ENCODE measurements at regions not wholly inside any gene's neighbourhood (a gene's known extent, or its start where the extent isn't known, plus 50 kb on each side); places are given as distances from the start of the nearest gene placed in this dataset.

DNA sequence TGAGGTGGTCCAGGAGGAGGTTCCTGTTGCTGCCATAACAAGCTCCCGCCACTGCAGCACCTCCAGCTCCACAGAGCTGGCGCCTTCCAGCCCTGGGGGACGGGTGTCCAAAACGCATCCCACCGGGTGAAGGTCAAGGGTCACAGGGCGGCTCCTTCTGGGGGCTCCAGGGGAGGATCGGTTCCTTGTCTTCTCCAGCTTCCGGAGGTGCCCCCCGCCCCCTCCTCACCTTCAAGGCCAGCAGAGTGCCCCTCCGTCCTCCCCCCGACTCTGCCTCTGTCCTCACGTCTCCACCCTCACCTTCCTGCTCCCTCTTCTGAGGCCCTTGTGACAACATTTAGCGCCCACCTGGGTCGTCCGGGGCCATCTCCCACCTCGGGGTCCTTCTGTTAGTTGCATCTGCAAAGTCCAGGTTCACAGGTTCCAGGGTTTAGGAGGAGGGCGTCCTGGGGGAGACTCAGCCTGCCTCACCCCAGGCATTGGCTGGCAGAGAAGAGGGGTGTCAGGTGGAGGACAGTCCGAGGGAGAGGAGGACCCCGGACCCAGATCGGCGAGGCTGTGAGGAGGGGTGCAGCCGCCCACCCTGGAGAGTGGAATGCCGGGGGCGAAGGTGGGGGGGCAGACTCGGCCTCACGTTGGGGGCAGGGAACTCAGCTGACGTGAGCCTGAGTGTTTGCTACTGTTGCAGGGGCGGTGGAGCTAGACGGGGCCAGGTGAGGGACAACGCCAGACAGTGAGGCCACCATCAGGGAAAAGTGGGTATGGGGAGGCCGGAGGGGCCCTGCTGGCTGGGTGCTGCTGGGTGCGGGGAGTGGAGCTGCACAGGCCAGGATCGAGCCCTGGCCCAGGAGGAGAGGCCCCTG is 205.5 kb upstream of the C14orf180 start:
- intact Hi-C loops (cut with micrococcal nuclease) = no loop called here
- no peak overlapping the region for H3K27ac ChIP-seq (ENCODE audit: extremely low read depth, low read depth, low read length)
- H3K4me1 ChIP-seq (replicated peaks in 1 of 2; ENCODE audit: control insufficient read depth in 2 of 2, insufficient read depth in 2 of 2, low read length in 2 of 2) = no peaks in the 10 kb centered on the region
- no peaks in the 10 kb centered on the region for H3K79me2 ChIP-seq (ENCODE audit: control insufficient read depth, insufficient read depth, low read length)
- ChIA-PET POLR2A (no interaction called here), CTCF (ENCODE audit: low intra/inter-chr PET ratio) (no interaction called here)
- WGBS (ENCODE audit: insufficient coverage, low coverage, missing lambda C conversion rate) = under 1% methylated on average over 17 of the region's 33 CpGs
- H3K9ac ChIP-seq (ENCODE audit: insufficient read depth in 1 of 2, low read depth in 2 of 2, low read length in 2 of 2) = no peak overlapping the region
- H2AFZ ChIP-seq (ENCODE audit: low read depth, low read length) = no peak overlapping the region
- DNase-seq (ENCODE audit: extremely low read depth in 1 of 4, low spot score in 3 of 4) (no peak), FAIRE-seq (no peak), ATAC-seq (no peak)
- H3K4me3 ChIP-seq = no peak overlapping the region
- in situ Hi-C loops (cut with MboI) = no loop called here
- peaks cover 0 to 29% of the 10 kb centered on the region in 2 experiments; a peak in 2 of 5 replicates for H3K27me3 ChIP-seq (ENCODE audit: control insufficient read depth in 2 of 2, insufficient read depth in 2 of 2, low read length in 2 of 2)
- no peaks in the 10 kb centered on the region for H3K9me3 ChIP-seq (replicated peaks; ENCODE audit: control insufficient read depth, insufficient read depth, low read depth, low read length)
- no peaks in the 10 kb centered on the region for H3K36me3 ChIP-seq (ENCODE audit: control insufficient read depth, insufficient read depth, low read length)
- no TSS peak for BruUV-seq (replicated peaks)
- no peak overlapping the region for H3K4me2 ChIP-seq (ENCODE audit: insufficient read depth, low read length)
- H3K9me1 ChIP-seq (ENCODE audit: control insufficient read depth, insufficient read depth, low read length) = no peaks in the 10 kb centered on the region
- no peaks in the 10 kb centered on the region; the same call in 1 of the 2 replicates for H4K20me1 ChIP-seq (replicated peaks; ENCODE audit: control insufficient read depth, insufficient read depth, low read length)
- TF ChIP-seq, protein P1, sequence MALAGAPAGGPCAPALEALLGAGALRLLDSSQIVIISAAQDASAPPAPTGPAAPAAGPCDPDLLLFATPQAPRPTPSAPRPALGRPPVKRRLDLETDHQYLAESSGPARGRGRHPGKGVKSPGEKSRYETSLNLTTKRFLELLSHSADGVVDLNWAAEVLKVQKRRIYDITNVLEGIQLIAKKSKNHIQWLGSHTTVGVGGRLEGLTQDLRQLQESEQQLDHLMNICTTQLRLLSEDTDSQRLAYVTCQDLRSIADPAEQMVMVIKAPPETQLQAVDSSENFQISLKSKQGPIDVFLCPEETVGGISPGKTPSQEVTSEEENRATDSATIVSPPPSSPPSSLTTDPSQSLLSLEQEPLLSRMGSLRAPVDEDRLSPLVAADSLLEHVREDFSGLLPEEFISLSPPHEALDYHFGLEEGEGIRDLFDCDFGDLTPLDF (CRISPR knock-in tag; IDR thresholded peaks at IDR 0.05) = no peak
- TF ChIP-seq TAF1 (IDR thresholded peaks at IDR 0.05; ENCODE audit: control insufficient read depth, extremely low read depth, insufficient read depth, low read length, severe bottlenecking) (no peak), TSC22D4 (tag; IDR thresholded peaks at IDR 0.05) (no peak), MCM7 (IDR thresholded peaks at IDR 0.05) (no peak), ERF (CRISPR knock-in tag; IDR thresholded peaks at IDR 0.05) (no peak), NFYB (IDR thresholded peaks at IDR 0.05; ENCODE audit: extremely low read depth, insufficient read length) (no peak), PURB (CRISPR knock-in tag; IDR thresholded peaks at IDR 0.05; ENCODE audit: low read depth) (no peak), ZNF764 (CRISPR knock-in tag; IDR thresholded peaks at IDR 0.05; ENCODE audit: low read depth) (no peak), HNRNPK (IDR thresholded peaks at IDR 0.05; ENCODE audit: low read depth, low read length, poor library complexity, severe bottlenecking) (no peak), CBFA2T3 (IDR thresholded peaks at IDR 0.05) (no peak), ETV6 (IDR thresholded peaks at IDR 0.05; ENCODE audit: borderline replicate concordance in 1 of 2, low read depth in 2 of 2, low read length in 1 of 2) (no peak), ETV6 (CRISPR knock-in tag; IDR thresholded peaks at IDR 0.05; ENCODE audit: borderline replicate concordance) (no peak), FOXM1 (IDR thresholded peaks at IDR 0.05; ENCODE audit: low read depth) (no peak), FOXM1 (CRISPR knock-in tag; IDR thresholded peaks at IDR 0.05; ENCODE audit: low read depth) (no peak), ZNF140 (CRISPR knock-in tag; IDR thresholded peaks at IDR 0.05) (no peak), NCOA1 (IDR thresholded peaks at IDR 0.05; ENCODE audit: low read depth) (no peak), XRCC4 (IDR thresholded peaks at IDR 0.05; ENCODE audit: extremely low read depth, insufficient read depth, insufficient read length) (no peak)
- TF ChIP-seq, protein P2, sequence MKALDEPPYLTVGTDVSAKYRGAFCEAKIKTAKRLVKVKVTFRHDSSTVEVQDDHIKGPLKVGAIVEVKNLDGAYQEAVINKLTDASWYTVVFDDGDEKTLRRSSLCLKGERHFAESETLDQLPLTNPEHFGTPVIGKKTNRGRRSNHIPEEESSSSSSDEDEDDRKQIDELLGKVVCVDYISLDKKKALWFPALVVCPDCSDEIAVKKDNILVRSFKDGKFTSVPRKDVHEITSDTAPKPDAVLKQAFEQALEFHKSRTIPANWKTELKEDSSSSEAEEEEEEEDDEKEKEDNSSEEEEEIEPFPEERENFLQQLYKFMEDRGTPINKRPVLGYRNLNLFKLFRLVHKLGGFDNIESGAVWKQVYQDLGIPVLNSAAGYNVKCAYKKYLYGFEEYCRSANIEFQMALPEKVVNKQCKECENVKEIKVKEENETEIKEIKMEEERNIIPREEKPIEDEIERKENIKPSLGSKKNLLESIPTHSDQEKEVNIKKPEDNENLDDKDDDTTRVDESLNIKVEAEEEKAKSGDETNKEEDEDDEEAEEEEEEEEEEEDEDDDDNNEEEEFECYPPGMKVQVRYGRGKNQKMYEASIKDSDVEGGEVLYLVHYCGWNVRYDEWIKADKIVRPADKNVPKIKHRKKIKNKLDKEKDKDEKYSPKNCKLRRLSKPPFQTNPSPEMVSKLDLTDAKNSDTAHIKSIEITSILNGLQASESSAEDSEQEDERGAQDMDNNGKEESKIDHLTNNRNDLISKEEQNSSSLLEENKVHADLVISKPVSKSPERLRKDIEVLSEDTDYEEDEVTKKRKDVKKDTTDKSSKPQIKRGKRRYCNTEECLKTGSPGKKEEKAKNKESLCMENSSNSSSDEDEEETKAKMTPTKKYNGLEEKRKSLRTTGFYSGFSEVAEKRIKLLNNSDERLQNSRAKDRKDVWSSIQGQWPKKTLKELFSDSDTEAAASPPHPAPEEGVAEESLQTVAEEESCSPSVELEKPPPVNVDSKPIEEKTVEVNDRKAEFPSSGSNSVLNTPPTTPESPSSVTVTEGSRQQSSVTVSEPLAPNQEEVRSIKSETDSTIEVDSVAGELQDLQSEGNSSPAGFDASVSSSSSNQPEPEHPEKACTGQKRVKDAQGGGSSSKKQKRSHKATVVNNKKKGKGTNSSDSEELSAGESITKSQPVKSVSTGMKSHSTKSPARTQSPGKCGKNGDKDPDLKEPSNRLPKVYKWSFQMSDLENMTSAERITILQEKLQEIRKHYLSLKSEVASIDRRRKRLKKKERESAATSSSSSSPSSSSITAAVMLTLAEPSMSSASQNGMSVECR (CRISPR knock-in tag; IDR thresholded peaks at IDR 0.05) = no peak

Data from K562 (cell line).